Stimulated activated naive CD8-positive, alpha-beta T cell treated with anti-CD3 and anti-CD28 coated beads, Interleukin-15, Interleukin-2, amounts not matched to agents 100 ng/mL and 50 ng/mL, for 24 hours (primary cell): ENCODE measurements at regions not wholly inside any gene's neighbourhood (a gene's known extent, or its start where the extent isn't known, plus 50 kb on each side); places are given as distances from the start of the nearest gene placed in this dataset.

Experiments used
- H3K27ac Mint-ChIP-seq: one replicate; pipeline ENCODE4 v1.8.0; 2021; ENCODE audit warnings: mild to moderate bottlenecking, mixed read lengths
- H3K27me3 Mint-ChIP-seq: one replicate; pipeline ENCODE4 v1.8.0; 2021; ENCODE audit warnings: mixed read lengths
- H3K36me3 Mint-ChIP-seq: one replicate; pipeline ENCODE4 v1.8.0; 2021; ENCODE audit warnings: low read depth, mixed read lengths
- H3K4me1 Mint-ChIP-seq: one replicate; pipeline ENCODE4 v1.8.0; 2021; ENCODE audit warnings: low read depth, mixed read lengths
- H3K4me3 Mint-ChIP-seq: one replicate; pipeline ENCODE4 v1.8.0; 2021; ENCODE audit warnings: mild to moderate bottlenecking, mixed read lengths
- H3K9me3 Mint-ChIP-seq: one replicate; pipeline ENCODE4 v1.8.0; 2021; ENCODE audit warnings: mixed read lengths

- no peak overlapping the region for H3K27ac Mint-ChIP-seq
- H3K4me1 Mint-ChIP-seq: no peaks in the 10 kb centered on the region
- H3K4me3 Mint-ChIP-seq: no peak overlapping the region
- peaks cover 3% of the 10 kb centered on the region for H3K9me3 Mint-ChIP-seq
- no peaks in the 10 kb centered on the region for H3K36me3 Mint-ChIP-seq
- peaks cover 19% of the 10 kb centered on the region for H3K27me3 Mint-ChIP-seq
These were observed 98.0 kb upstream of the KCNJ6 start for GRCh38 chr21:38014298-38014697.

DNA sequence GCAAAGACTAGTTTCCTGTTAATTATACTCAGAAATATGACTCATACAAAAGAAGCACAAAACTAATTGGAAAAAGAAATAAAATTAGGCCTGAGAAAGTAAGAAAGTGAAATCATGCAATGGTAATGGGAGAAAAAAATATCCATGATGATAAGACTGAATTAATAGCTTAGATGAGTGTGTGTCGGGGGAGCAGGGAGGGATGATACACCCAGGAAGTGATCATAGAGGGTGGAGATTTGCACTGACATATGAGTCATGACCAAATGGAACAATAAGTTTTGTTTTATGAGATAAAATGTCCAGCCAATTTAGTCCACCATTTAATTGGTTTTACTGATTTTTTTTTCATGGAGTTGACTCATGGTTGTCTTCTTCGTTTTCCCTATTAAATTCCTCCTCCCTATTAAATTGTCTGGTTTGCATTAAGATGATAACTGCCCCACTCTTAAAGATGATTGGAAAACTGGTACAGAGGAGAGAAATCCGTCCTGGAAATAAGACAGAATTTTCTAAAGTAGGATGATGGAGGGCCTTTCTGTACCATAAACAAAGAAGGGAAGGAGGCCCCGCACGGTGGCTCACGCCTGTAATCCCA lies 111.7 kb upstream of the KCNJ6 start:
- no peak overlapping the region for H3K4me3 Mint-ChIP-seq
- H3K36me3 Mint-ChIP-seq: no peaks in the 10 kb centered on the region
- H3K27me3 Mint-ChIP-seq: peaks cover 6% of the 10 kb centered on the region
- no peak overlapping the region for H3K27ac Mint-ChIP-seq
- H3K4me1 Mint-ChIP-seq: no peaks in the 10 kb centered on the region
- H3K9me3 Mint-ChIP-seq: no peaks in the 10 kb centered on the region

DNA sequence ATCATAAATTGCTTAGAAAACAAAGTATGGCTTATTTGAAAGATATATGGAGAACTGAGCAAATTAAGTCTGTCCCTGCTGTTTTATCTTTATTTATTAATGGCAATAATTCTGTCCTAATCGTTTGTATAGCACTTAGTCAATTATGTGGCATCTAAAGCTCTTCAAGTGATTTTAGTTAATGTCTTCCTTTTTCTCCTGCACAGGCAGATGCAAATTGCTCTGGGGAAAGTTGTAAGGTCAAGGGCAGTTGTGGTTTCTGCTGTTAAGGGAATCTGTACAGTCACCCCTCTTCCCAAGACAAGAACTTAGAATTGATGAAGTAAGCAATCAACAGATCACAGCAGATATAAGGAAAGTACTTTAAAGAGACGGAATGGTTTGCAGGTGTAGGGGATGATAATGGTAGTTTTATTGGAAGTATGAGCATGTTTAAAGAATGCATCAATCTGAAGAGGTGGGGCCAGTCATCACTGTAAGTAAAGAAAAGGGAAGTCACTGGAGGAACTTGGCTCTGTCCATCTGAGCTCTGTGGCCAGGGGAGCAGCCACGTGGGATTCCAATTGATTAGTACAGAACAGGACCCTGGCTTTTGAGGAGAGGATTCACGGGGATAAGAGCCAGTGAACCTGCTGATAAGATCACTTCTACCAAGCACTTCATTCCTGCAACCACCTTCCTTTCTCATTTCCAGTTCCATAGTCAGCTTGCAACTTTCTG lies 116.0 kb upstream of the KCNJ6 start:
- Mint-ChIP-seq H3K4me3 (no peak overlapping the region), H3K36me3 (no peaks in the 10 kb centered on the region), H3K9me3 (no peaks in the 10 kb centered on the region), H3K27ac (no peak overlapping the region), H3K27me3 (peaks cover 8% of the 10 kb centered on the region), H3K4me1 (no peaks in the 10 kb centered on the region)

- Mint-ChIP-seq H3K27ac (no peak overlapping the region), H3K9me3 (no peaks in the 10 kb centered on the region), H3K36me3 (no peaks in the 10 kb centered on the region), H3K27me3 (peaks cover 17% of the 10 kb centered on the region), H3K4me1 (no peaks in the 10 kb centered on the region), H3K4me3 (no peak overlapping the region)
These were observed 119.8 kb upstream of the KCNJ6 start for GRCh38 chr21:38036016-38036415.

DNA sequence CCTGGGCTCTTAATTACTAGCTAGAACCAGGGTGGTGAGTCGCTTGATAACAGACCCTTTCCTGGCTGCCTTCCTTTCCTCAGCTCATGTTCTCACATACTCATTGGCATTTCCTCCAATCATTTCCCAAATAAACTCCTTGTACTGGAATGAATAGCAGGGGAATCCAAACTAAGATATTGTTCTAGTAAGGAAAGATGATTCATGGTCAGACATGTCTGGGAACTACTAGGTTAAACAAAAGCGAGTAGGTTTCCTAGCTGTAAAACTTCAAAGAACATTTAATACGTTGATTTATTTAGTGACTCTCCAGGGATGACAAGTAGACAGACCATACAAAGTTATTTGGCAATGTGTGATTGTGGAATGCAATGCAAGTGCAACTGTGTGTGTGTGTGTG lies 121.2 kb upstream of the KCNJ6 start:
- Mint-ChIP-seq H3K27me3 (peaks cover 21% of the 10 kb centered on the region), H3K4me1 (no peaks in the 10 kb centered on the region), H3K36me3 (no peaks in the 10 kb centered on the region), H3K9me3 (no peaks in the 10 kb centered on the region), H3K27ac (no peak overlapping the region), H3K4me3 (no peak overlapping the region)

DNA sequence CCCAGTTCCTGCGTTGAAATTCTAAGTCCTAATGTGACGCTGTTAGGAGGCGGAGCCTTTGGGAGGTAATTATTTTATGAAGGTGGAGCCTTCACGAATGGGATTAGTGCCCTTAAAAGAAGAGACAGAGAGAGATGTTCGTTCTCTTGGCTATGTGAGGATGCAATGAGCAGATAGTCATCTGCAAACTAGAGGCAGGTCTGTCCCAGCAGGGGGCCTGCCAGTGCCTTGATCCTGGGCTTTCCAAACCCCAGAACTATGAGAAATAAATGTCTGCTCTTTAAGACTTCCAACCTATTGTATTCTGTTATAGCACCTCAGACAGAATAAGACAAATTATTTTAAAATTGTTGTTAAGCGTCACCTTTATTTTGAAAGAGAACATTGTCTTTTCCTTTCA lies 123.1 kb upstream of the KCNJ6 start:
- Mint-ChIP-seq H3K9me3 (no peaks in the 10 kb centered on the region), H3K27ac (no peak overlapping the region), H3K36me3 (no peaks in the 10 kb centered on the region)

DNA sequence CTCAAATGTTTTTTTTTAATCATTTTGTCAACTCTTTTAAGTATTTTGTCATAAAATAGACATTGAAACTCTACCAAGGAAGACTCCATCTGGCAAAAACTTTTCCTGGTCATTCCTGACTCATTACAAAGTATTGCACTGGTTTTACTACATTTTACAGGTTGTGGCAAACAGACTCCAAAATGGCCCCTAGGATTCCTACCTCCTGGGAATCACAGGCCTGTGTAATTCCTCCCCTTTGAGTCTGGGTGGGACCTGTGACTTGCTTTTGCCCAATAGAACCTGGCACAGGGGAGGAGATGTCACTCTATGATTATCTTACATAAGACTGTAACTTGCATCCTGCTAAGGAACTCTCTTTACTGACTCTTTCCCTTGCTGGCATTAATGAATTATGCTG lies 123.6 kb upstream of the KCNJ6 start:
- Mint-ChIP-seq H3K9me3 (no peaks in the 10 kb centered on the region), H3K27ac (no peak overlapping the region)

More for the DNA sequence above, 123.1 kb upstream of the KCNJ6 start:
- Mint-ChIP-seq H3K27me3 (peaks cover 17% of the 10 kb centered on the region), H3K4me3 (no peak overlapping the region), H3K4me1 (no peaks in the 10 kb centered on the region)

DNA sequence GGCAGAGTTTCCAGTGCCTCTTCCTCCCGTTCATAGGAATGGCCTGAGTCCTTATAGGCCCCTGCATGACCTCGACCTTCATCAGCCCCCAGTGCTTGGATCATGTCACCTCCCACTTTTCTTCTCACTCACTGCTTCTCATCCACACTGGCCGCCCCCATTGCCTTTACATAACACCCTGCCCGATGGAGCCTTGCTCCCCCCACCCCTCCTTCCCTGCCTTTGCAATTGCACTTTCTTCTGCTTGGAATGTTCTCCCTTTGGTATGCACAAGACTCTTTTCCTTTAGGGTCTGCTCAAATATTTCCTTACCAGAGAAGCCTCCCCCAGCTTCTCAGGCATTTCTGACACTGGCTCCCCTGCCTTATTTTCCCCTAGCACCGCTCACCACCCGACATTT lies 125.2 kb upstream of the KCNJ6 start:
- Mint-ChIP-seq H3K36me3 (no peaks in the 10 kb centered on the region), H3K27ac (no peak overlapping the region), H3K4me1 (no peaks in the 10 kb centered on the region), H3K9me3 (peaks cover 3% of the 10 kb centered on the region), H3K4me3 (no peak overlapping the region), H3K27me3 (peaks cover 26% of the 10 kb centered on the region)

More for the DNA sequence above, 123.6 kb upstream of the KCNJ6 start:
- Mint-ChIP-seq H3K4me3 (no peak overlapping the region), H3K27me3 (peaks cover 17% of the 10 kb centered on the region), H3K36me3 (no peaks in the 10 kb centered on the region), H3K4me1 (no peaks in the 10 kb centered on the region)

DNA sequence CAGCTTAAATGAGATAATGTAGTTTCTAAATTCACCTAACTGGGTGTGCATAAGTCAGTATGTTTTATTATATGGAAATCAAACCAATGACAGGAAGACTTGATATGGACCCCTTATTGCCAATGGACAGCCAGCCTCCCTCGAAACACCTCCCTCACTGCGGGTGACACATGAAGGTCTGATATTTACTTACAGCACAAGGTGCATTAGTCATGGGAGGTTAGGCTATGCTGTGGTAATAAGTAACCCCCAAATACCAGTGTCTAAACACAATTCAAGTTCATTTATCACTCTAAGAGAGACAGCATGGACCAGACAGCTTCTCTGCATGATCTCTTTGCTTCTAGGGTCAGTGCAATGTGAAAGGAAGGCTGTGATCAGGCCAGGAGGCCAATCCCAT lies 126.0 kb upstream of the KCNJ6 start:
- H3K4me3 Mint-ChIP-seq: no peak overlapping the region
- H3K4me1 Mint-ChIP-seq: no peaks in the 10 kb centered on the region
- H3K27ac Mint-ChIP-seq: no peak overlapping the region
- H3K27me3 Mint-ChIP-seq: peaks cover 25% of the 10 kb centered on the region
- no peaks in the 10 kb centered on the region for H3K36me3 Mint-ChIP-seq
- H3K9me3 Mint-ChIP-seq: peaks cover 3% of the 10 kb centered on the region

DNA sequence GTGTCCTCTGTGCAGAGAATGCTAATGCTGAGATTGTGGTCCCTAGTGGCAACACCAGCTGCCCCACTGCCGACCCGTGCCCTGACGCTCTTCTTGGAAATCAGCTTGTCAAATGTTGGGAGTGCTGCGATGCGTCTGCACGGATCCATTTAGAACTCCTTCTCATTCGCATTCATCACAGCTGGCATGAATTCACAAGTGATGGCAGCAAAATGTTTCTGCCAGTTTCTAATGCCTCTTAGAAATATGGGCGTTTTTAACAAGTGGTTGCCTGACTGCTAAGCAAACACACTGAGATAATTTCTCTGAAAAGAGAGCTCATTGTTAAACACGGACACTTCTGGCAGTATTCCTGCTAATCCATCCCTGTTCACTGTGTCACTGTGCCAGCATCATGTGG lies 131.9 kb upstream of the KCNJ6 start:
- Mint-ChIP-seq H3K4me1 (no peaks in the 10 kb centered on the region), H3K9me3 (peaks cover 3% of the 10 kb centered on the region), H3K27ac (no peak overlapping the region), H3K4me3 (no peak overlapping the region), H3K27me3 (peaks cover 14% of the 10 kb centered on the region), H3K36me3 (no peaks in the 10 kb centered on the region)

GRCh38 chr21:38054334-38054733 lies 138.1 kb upstream of the KCNJ6 start:
- no peak overlapping the region for H3K27ac Mint-ChIP-seq
- peaks cover 2% of the 10 kb centered on the region for H3K9me3 Mint-ChIP-seq
- H3K4me1 Mint-ChIP-seq: no peaks in the 10 kb centered on the region
- H3K36me3 Mint-ChIP-seq: no peaks in the 10 kb centered on the region
- H3K27me3 Mint-ChIP-seq: no peaks in the 10 kb centered on the region
- no peak overlapping the region for H3K4me3 Mint-ChIP-seq

DNA sequence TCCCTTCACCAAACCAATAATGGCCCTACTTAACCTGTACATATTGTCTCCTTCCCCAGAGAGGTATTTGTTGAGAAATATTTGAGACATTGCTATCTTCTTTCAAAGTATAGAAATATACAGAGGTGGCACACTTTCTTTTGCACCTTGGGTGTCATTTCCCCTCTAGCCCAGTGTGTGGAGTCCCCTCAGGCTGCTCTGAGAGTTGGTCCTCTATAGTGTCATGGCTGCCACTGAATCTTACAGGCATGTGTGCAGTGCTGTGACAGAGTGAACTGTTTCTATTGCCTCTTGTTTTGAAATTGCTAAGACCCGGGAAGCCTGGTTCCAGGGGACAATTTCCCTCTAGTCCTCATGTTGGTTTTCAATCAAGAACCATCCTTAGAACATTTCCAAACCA lies 140.2 kb upstream of the KCNJ6 start:
- no peaks in the 10 kb centered on the region for H3K36me3 Mint-ChIP-seq
- peaks cover 4% of the 10 kb centered on the region for H3K9me3 Mint-ChIP-seq
- no peaks in the 10 kb centered on the region for H3K27me3 Mint-ChIP-seq
- H3K27ac Mint-ChIP-seq: no peak overlapping the region
- H3K4me1 Mint-ChIP-seq: no peaks in the 10 kb centered on the region
- H3K4me3 Mint-ChIP-seq: no peak overlapping the region

DNA sequence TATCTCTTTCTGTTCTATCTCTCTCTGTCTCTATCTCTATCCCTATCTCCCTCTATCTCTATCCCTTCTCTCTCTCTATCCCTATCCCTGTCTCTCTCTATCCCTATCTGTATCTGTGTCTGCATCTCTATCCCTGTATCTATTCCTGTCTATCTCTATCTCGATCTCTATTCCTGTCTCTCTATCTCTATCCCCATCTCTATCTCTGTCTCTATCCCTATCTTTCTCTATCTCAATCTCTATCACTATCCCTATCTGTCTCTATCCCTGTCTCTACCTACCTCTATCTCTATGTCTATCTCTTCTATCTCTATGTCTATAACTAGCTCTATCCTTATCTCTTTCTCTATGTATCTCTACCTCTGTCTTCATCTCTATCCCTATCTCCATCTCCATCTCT lies 141.4 kb upstream of the KCNJ6 start:
- peaks cover 4% of the 10 kb centered on the region for H3K9me3 Mint-ChIP-seq
- no peaks in the 10 kb centered on the region for H3K27me3 Mint-ChIP-seq
- H3K27ac Mint-ChIP-seq: no peak overlapping the region
- H3K4me3 Mint-ChIP-seq: no peak overlapping the region
- H3K36me3 Mint-ChIP-seq: no peaks in the 10 kb centered on the region
- H3K4me1 Mint-ChIP-seq: no peaks in the 10 kb centered on the region

DNA sequence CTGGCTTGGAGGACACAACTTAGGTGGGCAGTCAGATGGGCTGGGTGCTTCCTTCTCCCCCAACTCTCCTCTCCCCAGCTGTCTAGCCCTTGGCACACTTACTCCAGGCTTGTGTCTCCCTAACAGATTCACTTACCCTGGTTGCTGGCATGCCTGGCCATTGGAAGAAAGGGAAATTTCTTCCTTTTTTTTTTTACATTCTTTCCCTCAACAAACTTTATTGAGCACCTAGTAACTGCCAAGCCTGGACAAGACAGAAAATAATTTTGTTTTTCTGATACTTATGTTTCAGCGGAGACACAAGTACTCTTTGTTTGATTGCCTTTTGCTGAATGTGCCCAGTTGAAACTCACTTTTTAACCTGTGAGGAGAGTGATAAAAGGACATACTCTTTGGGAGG lies 144.3 kb upstream of the KCNJ6 start:
- peaks cover 4% of the 10 kb centered on the region for H3K9me3 Mint-ChIP-seq
- no peaks in the 10 kb centered on the region for H3K36me3 Mint-ChIP-seq
- H3K4me1 Mint-ChIP-seq: no peaks in the 10 kb centered on the region
- H3K27ac Mint-ChIP-seq: no peak overlapping the region
- no peak overlapping the region for H3K4me3 Mint-ChIP-seq
- no peaks in the 10 kb centered on the region for H3K27me3 Mint-ChIP-seq

GRCh38 chr21:38067086-38067739 lies 151.0 kb upstream of the KCNJ6 start:
- Mint-ChIP-seq H3K27ac (no peak overlapping the region), H3K27me3 (peaks cover 11% of the 10 kb centered on the region), H3K4me1 (no peaks in the 10 kb centered on the region), H3K36me3 (no peaks in the 10 kb centered on the region), H3K4me3 (no peak overlapping the region), H3K9me3 (peaks cover 3% of the 10 kb centered on the region)
